OCI-M1 (cell line): ENCODE measurements at regions not wholly inside any gene's neighbourhood (a gene's known extent, or its start where the extent isn't known, plus 50 kb on each side); places are given as distances from the start of the nearest gene placed in this dataset.

ENCODE experiments used
- DNase-seq: peaks from one replicate; lab custom pipeline; 2025; lab: John Stamatoyannopoulos, UW

GRCh38 chr4:53688186-53688790 lies 97.0 kb upstream of the LNX1 start:
- DNase-seq, result peak; percentile 89

GRCh38 chr4:53686521-53686920 lies 95.2 kb upstream of the LNX1 start:
- DNase-seq, result peak; percentile 8

- DNase-seq, result peak; percentile 20
These were observed 93.1 kb upstream of the LNX1 start for GRCh38 chr4:53684136-53685130.

- DNase-seq, result no peak
These were observed 91.6 kb upstream of the LNX1 start for GRCh38 chr4:53682908-53683307.

- no peak for DNase-seq
These were observed 90.9 kb upstream of the LNX1 start for GRCh38 chr4:53682196-53682595.

GRCh38 chr4:53680598-53680997 lies 89.3 kb upstream of the LNX1 start:
- no peak for DNase-seq

GRCh38 chr4:53680168-53680567 lies 88.9 kb upstream of the LNX1 start:
- no peak for DNase-seq

- DNase-seq, result peak; percentile 35
These were observed 85.2 kb upstream of the LNX1 start for GRCh38 chr4:53676402-53676871.

- no peak for DNase-seq
These were observed 83.6 kb upstream of the LNX1 start for GRCh38 chr4:53674903-53675302.

GRCh38 chr4:53672873-53673272 lies 81.6 kb upstream of the LNX1 start:
- no peak for DNase-seq

GRCh38 chr4:53671757-53672156 lies 80.5 kb upstream of the LNX1 start:
- DNase-seq, result no peak

- no peak for DNase-seq
These were observed 68.5 kb upstream of the LNX1 start for GRCh38 chr4:53659737-53660136.

- DNase-seq, result no peak
These were observed 67.8 kb upstream of the LNX1 start for GRCh38 chr4:53659112-53659511.

- no peak for DNase-seq
These were observed 66.7 kb upstream of the LNX1 start for GRCh38 chr4:53658029-53658428.

- peak; percentile 33 for DNase-seq
These were observed 65.2 kb upstream of the LNX1 start for GRCh38 chr4:53656421-53656981.

GRCh38 chr4:53654300-53654758 lies 63.0 kb upstream of the LNX1 start:
- DNase-seq, result no peak

GRCh38 chr4:53653484-53654053 lies 62.3 kb upstream of the LNX1 start:
- DNase-seq, result peak; percentile 42

- no peak for DNase-seq
These were observed 60.0 kb upstream of the LNX1 start for GRCh38 chr4:53651156-53651735.

GRCh38 chr4:53649357-53649756 lies 58.1 kb upstream of the LNX1 start:
- DNase-seq, result no peak

- DNase-seq, result no peak
These were observed 56.3 kb upstream of the LNX1 start for GRCh38 chr4:53647547-53647946.

- no peak for DNase-seq
These were observed 55.5 kb upstream of the LNX1 start for GRCh38 chr4:53646795-53647194.

- no peak for DNase-seq
These were observed 53.8 kb upstream of the LNX1 start for GRCh38 chr4:53645108-53645507.
